Prostate gland (tissue), 2 donors: ENCODE measurements at regions not wholly inside any gene's neighbourhood (a gene's known extent, or its start where the extent isn't known, plus 50 kb on each side); places are given as distances from the start of the nearest gene placed in this dataset.

Experiments
- DNase-seq: peaks from one replicate; pipeline ENCODE4 v3.0.0-alpha.2; 2019; ENCODE audit warnings: low spot score
- H3K27ac ChIP-seq, 2 donors: fragments of 200-600 bp; sonication (generic); 2 replicates each; pipeline ENCODE4 v1.5.1; 2017 to 2019
- H3K27me3 ChIP-seq: fragments of 200-600 bp; sonication (generic); replicated peaks from 2 replicates; pipeline ENCODE4 v1.5.1; 2019; ENCODE audit not compliant: insufficient read depth
- H3K36me3 ChIP-seq, 2 donors: fragments of 200-600 bp; sonication (generic); 1 replicate in 1 of 2; 2 replicates in 1 of 2; pipeline versions ENCODE4 v1.5.1 to v1.8.1; 2017 to 2019
- H3K4me1 ChIP-seq: fragments of 200-600 bp; sonication (generic); replicated peaks from 2 replicates; pipeline ENCODE4 v1.5.1; 2019
- H3K4me3 ChIP-seq, 2 donors: fragments of 200-600 bp; sonication (generic); 2 replicates each; pipeline ENCODE4 v1.5.1; 2017 to 2019
- H3K9me3 ChIP-seq: fragments of 200-600 bp; sonication (generic); 2 replicates; pipeline ENCODE4 v1.5.1; 2017
- CTCF ChIP-seq, 4 experiments: fragments of 200-600 bp in 2 of 4; fragments of 450-650 bp in 2 of 4; sonication (generic) in 2 of 4; IDR thresholded peaks; 1 replicate in 3 of 4; 2 replicates in 1 of 4; pipeline ENCODE4 v1.5.1; 2016 to 2019; ENCODE audit warnings: antibody characterized with exemption in 4 of 4, mild to moderate bottlenecking in 2 of 4, moderate library complexity in 2 of 4
- POLR2A ChIP-seq: fragments of 450-650 bp; IDR thresholded peaks from one replicate; pipeline ENCODE4 v1.6.1; 2016; ENCODE audit warnings: antibody characterized with exemption, mild to moderate bottlenecking
- POLR2AphosphoS5 ChIP-seq: sonication (generic); formaldehyde crosslinking; IDR thresholded peaks from one replicate; pipeline ENCODE4 v1.6.1; 2017; ENCODE audit warnings: antibody characterized with exemption
- WGBS: methylation state at CpG from one replicate; pipeline ENCODE4 v1.1.5; 2018; 5-methylcytosine and 5-hydroxymethylcytosine counted together
- intact Hi-C: fragments of 100-400 bp; cut with DNase I; formaldehyde crosslinking; loops from one replicate; pipeline ENCODE4 v1.14.2; 2022

DNA sequence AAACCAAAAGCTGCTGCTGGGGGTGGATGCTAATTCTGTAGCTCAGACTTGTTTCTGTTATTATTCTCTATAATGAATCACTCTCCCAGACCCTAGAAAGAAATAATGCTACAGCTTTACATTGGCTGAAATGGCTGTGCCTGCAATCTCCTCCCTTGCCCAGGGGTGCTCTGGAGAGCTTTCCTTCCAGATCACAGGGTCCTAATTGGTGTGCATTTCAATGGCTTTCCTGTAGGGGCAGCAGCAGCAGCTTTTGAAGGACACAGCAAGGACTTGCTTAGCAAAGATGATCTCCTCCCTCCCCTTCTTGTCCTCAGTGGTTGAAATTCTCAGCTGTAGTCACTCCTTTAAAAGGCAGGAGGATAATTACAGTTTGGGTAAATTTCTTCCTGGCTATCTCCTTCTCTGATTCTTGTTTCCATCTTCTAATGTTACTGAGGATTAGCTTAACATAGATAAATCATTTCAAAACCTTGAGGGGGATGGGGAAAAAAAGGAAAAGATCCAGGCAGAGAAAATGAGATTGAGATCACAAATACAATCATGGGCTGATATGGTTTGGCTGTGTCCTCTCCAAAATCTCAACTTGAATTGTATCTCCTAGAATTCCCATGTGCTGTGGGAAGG is 120.2 kb upstream of the CTTNBP2 start:
- H3K36me3 ChIP-seq: no peaks in the 10 kb centered on the region
- H3K27me3 ChIP-seq: no peaks in the 10 kb centered on the region
- no peak for DNase-seq
- no peaks in the 10 kb centered on the region for H3K9me3 ChIP-seq
- H3K27ac ChIP-seq: no peak overlapping the region
- H3K4me1 ChIP-seq: no peaks in the 10 kb centered on the region
- intact Hi-C loops: no loop called here
- peak in 1 of 4 experiments; percentile 11 for TF ChIP-seq CTCF (IDR thresholded peaks at IDR 0.05)
- no peak for TF ChIP-seq POLR2A
- H3K4me3 ChIP-seq: no peak overlapping the region

- no peak for DNase-seq
- no peaks in the 10 kb centered on the region for H3K4me1 ChIP-seq
- H3K4me3 ChIP-seq: no peak overlapping the region
- no peak overlapping the region for H3K27ac ChIP-seq
- TF ChIP-seq POLR2A: no peak
- no peak for TF ChIP-seq POLR2AphosphoS5
- no peak for TF ChIP-seq CTCF (IDR thresholded peaks at IDR 0.05)
- H3K27me3 ChIP-seq: no peaks in the 10 kb centered on the region
- intact Hi-C loops: no loop called here
- no peaks in the 10 kb centered on the region for H3K9me3 ChIP-seq
- H3K36me3 ChIP-seq: no peaks in the 10 kb centered on the region
- WGBS: 92% methylated on average over 8 of the region's 8 CpGs
Observed at GRCh38 chr7:117995850-117996650, 122.8 kb upstream of the CTTNBP2 start.

- no peaks in the 10 kb centered on the region for H3K27me3 ChIP-seq
- H3K36me3 ChIP-seq: no peaks in the 10 kb centered on the region
- no peak for DNase-seq
- H3K27ac ChIP-seq: no peak overlapping the region
- WGBS: 72% methylated on average over 7 of the region's 7 CpGs
- intact Hi-C loops: no loop called here
- no peaks in the 10 kb centered on the region for H3K9me3 ChIP-seq
- H3K4me1 ChIP-seq: no peaks in the 10 kb centered on the region
- H3K4me3 ChIP-seq: no peak overlapping the region
- no peak for TF ChIP-seq POLR2AphosphoS5
- TF ChIP-seq POLR2A: no peak
- TF ChIP-seq CTCF (IDR thresholded peaks at IDR 0.05): no peak
Observed at GRCh38 chr7:117997862-117998825, 124.9 kb upstream of the CTTNBP2 start.

DNA sequence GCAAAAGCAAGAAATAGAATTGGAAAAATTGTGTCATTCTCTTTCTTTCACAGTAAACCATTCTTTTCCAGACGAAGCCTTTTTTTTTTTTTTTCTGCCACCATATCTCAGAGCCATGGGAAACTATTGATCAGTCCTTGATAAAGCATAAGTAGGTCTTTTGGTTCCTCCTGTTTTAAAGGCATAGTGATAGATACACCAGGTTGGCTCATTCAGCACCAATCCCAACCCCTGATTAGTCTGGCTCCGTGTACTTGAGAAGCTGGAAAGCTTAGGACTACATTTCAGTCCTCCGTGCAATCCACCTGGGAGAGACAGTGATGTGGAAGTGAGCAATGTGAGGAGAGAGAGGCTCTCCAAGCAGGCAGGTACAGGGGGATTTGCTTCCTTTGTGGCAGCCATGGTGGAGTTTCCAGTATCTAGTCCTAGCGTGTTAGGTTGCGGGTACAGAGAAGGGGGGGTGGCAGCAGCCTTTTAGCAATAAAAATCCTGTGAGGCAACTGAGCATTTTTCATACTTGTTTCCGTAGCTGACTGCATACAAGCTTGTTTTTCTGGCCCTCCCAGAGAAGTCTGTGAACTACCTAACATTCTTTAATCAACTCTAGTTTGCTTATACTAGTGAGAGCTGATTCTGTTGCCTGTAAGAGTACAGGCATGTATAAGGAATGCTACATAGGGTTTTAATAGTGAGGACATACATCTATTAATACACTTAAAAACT is 127.4 kb upstream of the CTTNBP2 start:
- no peak for DNase-seq
- intact Hi-C loops: no loop called here
- Histone ChIP-seq H3K4me3 (no peak overlapping the region), H3K36me3 (no peaks in the 10 kb centered on the region), H3K4me1 (no peaks in the 10 kb centered on the region), H3K27ac (no peak overlapping the region), H3K27me3 (no peaks in the 10 kb centered on the region), H3K9me3 (no peaks in the 10 kb centered on the region)
- TF ChIP-seq POLR2A (no peak), CTCF (IDR thresholded peaks at IDR 0.05) (no peak), POLR2AphosphoS5 (no peak)
- 66% methylated on average over 6 of the region's 6 CpGs for WGBS
